Activated CD4-positive, CD25-positive, alpha-beta regulatory T cell treated with anti-CD3 and anti-CD28 coated beads, Interleukin-2, amount 50 U/mL, for 16 hours (primary cell): ENCODE measurements at regions not wholly inside any gene's neighbourhood (a gene's known extent, or its start where the extent isn't known, plus 50 kb on each side); places are given as distances from the start of the nearest gene placed in this dataset.
"Not testable (repeated sequence)": the region's sequence is repeated elsewhere in the genome, so short reads cannot be mapped to it uniquely, and the experiment has no call there.

ENCODE experiments used
- DNase-seq: peaks from one replicate; pipeline ENCODE4 v3.0.0-alpha.2; 2020; ENCODE audit warnings: low read depth, low spot score

- no peak for DNase-seq
Measured at GRCh38 chr13:74299721-74300120, 165.5 kb upstream of the KLF12 start.

- no peak for DNase-seq
Measured at GRCh38 chr13:74298923-74299322, 164.7 kb upstream of the KLF12 start.

GRCh38 chr13:74289861-74290773 is 155.9 kb upstream of the KLF12 start:
- no peak for DNase-seq

- no peak for DNase-seq
Measured at GRCh38 chr13:74289107-74289506, 154.9 kb upstream of the KLF12 start.

GRCh38 chr13:74288361-74288911 is 154.2 kb upstream of the KLF12 start:
- DNase-seq: no peak

- peak; percentile 49 for DNase-seq
Measured at GRCh38 chr13:74287724-74288169, 153.5 kb upstream of the KLF12 start.

GRCh38 chr13:74280795-74281490 is 146.7 kb upstream of the KLF12 start:
- DNase-seq: no peak

- DNase-seq: no peak
Measured at GRCh38 chr13:74280093-74280794, 146.0 kb upstream of the KLF12 start.

GRCh38 chr13:74278901-74279300 is 144.7 kb upstream of the KLF12 start:
- no peak for DNase-seq

- DNase-seq: no peak
Measured at GRCh38 chr13:74274916-74275315, 140.7 kb upstream of the KLF12 start.

GRCh38 chr13:74273581-74273980 is 139.4 kb upstream of the KLF12 start:
- no peak for DNase-seq

- DNase-seq: no peak
Measured at GRCh38 chr13:74272826-74273225, 138.6 kb upstream of the KLF12 start.

- no peak for DNase-seq
Measured at GRCh38 chr13:74270018-74270417, 135.8 kb upstream of the KLF12 start.

GRCh38 chr13:74266861-74267260 is 132.7 kb upstream of the KLF12 start:
- DNase-seq: no peak

- DNase-seq: no peak
Measured at GRCh38 chr13:74266309-74266708, 132.1 kb upstream of the KLF12 start.

GRCh38 chr13:74264333-74264732 is 130.1 kb upstream of the KLF12 start:
- DNase-seq: no peak

- DNase-seq: not testable (repeated sequence)
Measured at GRCh38 chr13:74260420-74260819, 126.2 kb upstream of the KLF12 start.

- DNase-seq: no peak
Measured at GRCh38 chr13:74259641-74260040, 125.4 kb upstream of the KLF12 start.

- DNase-seq: no peak
Measured at GRCh38 chr13:74258961-74259360, 124.8 kb upstream of the KLF12 start.

- no peak for DNase-seq
Measured at GRCh38 chr13:74256969-74257368, 122.8 kb upstream of the KLF12 start.

- no peak for DNase-seq
Measured at GRCh38 chr13:74253161-74253560, 119.0 kb upstream of the KLF12 start.
